Skeletal muscle tissue (tissue), 3 donors: ENCODE measurements at regions not wholly inside any gene's neighbourhood (a gene's known extent, or its start where the extent isn't known, plus 50 kb on each side); places are given as distances from the start of the nearest gene placed in this dataset.
"Not testable (repeated sequence)": the region's sequence is repeated elsewhere in the genome, so short reads cannot be mapped to it uniquely, and the experiment has no call there.

Experiments used
- H3K27ac ChIP-seq: one replicate; pipeline ENCODE4 v1.7.0; 2013; ENCODE audit warnings: mild to moderate bottlenecking, low read depth, low read length, inconsistent platforms
- H3K27me3 ChIP-seq, 3 donors: one replicate each; pipeline ENCODE4 v1.7.0; 2013; ENCODE audit warnings: low read length in 3 of 3; ENCODE audit not compliant: control insufficient read depth in 3 of 3, insufficient read depth in 3 of 3
- H3K36me3 ChIP-seq, 3 donors: one replicate each; pipeline ENCODE4 v1.7.0; 2013; ENCODE audit warnings: low read length in 3 of 3; ENCODE audit not compliant: control insufficient read depth in 3 of 3, insufficient read depth in 3 of 3
- H3K4me1 ChIP-seq, 3 donors: one replicate each; pipeline ENCODE4 v1.7.0; 2013; ENCODE audit warnings: low read length in 3 of 3, mild to moderate bottlenecking in 3 of 3; ENCODE audit not compliant: control insufficient read depth in 3 of 3, insufficient read depth in 3 of 3
- H3K4me3 ChIP-seq, 3 donors: one replicate each; pipeline ENCODE4 v1.7.0; 2013; ENCODE audit warnings: low read length in 3 of 3
- H3K9ac ChIP-seq, 3 donors: one replicate each; pipeline ENCODE4 v1.7.0; 2013; ENCODE audit warnings: low read length in 3 of 3, mild to moderate bottlenecking in 3 of 3, moderate library complexity in 2 of 3, low read depth in 1 of 3
- H3K9me3 ChIP-seq, 3 donors: one replicate each; pipeline ENCODE4 v1.7.0; 2013; ENCODE audit warnings: low read length in 3 of 3; ENCODE audit not compliant: control insufficient read depth in 3 of 3
- donor health status: Osteomylitis.

DNA sequence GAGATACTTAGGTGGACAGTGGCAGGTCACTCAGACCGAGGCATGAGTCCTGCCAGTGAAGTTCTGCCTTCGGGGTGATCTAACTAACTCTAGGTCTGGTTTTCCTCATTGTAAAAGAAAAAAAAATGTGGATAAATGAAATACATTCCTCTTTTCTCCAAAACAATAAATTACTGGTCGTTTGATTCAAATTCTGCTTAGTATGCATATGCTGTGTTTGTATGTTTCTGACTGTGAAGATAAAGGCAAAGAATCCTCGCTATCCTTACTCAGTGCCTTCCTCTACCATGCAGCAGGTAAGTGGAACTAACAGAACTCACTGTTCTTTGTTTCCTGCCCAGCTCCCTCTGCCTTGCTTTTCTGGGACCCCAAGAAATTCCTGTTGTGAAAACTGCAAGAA, 330.1 kb downstream of the SUCLG1 start:
- no peak overlapping the region for H3K9ac ChIP-seq
- no peaks in the 10 kb centered on the region for H3K27me3 ChIP-seq
- H3K27ac ChIP-seq = no peak overlapping the region
- H3K4me3 ChIP-seq = no peak overlapping the region
- no peaks in the 10 kb centered on the region for H3K36me3 ChIP-seq
- H3K9me3 ChIP-seq = no peaks in the 10 kb centered on the region
- no peaks in the 10 kb centered on the region for H3K4me1 ChIP-seq

DNA sequence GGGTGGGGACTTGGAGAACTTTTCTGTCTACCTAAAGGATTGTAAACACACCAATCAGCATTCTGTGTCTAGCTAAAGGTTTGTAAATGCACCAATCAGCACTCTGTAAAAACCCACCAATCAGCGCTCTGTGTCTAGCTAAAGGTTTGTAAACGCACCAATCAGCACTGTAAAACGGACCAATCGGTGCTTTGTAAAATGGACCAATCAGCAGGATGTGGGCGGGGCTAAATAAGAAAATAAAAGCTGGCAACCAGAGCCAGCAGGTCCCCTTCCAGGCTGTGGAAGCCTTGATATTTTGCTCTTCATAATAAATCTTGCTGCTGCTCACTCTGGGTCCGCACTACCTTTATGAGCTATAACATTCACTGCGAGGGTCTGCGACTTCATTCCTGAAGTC, 331.3 kb downstream of the SUCLG1 start:
- not testable (repeated sequence) for H3K9me3 ChIP-seq, H3K27ac ChIP-seq, H3K9ac ChIP-seq, H3K27me3 ChIP-seq, H3K36me3 ChIP-seq, H3K4me3 ChIP-seq, H3K4me1 ChIP-seq

DNA sequence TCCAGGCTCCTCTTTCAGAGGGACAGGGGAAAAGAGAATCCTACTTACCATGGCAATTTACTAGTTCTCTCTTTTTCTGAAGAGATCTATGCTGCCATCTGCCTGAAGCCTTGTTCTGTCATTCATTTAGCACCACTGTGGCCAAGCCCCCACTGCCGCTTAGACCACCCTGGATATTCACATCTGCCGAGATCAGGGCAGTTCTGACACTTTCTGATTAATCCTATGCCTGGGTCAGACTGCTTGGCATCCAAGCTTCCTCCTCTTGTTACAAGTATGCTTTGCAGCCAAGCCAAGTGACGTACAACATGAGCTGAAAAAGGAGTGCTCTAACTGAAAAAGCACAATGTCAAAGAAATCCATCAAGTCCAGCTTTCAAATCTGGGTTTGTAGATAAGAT, 332.6 kb downstream of the SUCLG1 start:
- H3K36me3 ChIP-seq = no peaks in the 10 kb centered on the region
- no peaks in the 10 kb centered on the region for H3K4me1 ChIP-seq
- no peak overlapping the region for H3K9ac ChIP-seq
- H3K4me3 ChIP-seq = no peak overlapping the region
- H3K9me3 ChIP-seq = no peaks in the 10 kb centered on the region
- H3K27me3 ChIP-seq = no peaks in the 10 kb centered on the region
- no peak overlapping the region for H3K27ac ChIP-seq

DNA sequence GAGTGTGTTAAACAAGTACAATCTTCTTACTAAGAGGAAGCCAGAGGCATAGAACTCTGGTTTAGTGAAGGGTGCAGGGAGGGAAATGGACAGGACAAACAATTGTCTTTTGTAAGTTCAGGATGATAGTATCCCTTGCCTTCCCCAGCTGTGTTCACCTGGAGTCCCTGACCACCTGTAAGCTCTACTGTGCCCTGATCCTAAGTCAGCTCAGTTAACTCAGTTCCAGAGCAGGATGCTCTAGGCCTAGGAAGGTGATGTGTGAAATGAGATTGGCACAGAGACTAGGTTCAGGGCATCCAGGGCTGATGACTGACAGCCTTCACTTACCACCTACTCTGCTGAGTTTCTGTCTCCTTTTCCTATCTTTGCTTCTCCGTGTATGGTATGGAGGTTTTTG, 333.0 kb downstream of the SUCLG1 start:
- no peak overlapping the region for H3K4me3 ChIP-seq
- H3K9me3 ChIP-seq = no peaks in the 10 kb centered on the region
- no peak overlapping the region for H3K9ac ChIP-seq

DNA sequence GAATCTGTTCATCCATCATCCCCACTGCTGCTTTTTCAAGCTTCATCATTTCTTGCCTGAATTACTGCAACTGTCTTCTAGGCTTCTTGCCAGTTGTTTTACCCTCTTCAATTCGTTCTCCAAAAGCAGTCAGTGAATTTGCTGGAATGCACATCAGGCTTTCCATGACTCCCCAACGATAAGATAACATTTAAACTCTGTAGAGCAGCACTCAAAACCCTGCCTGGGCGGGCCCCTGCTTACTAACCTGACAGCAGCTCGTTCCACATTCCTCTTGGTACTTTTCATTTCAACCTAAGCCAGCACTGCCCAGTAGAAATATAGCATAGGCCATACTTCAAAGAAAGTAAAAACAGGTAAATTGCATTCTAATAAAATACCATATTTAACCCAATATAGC, 342.9 kb downstream of the SUCLG1 start:
- Histone ChIP-seq H3K36me3 (no peaks in the 10 kb centered on the region), H3K9me3 (peaks cover 0 to 3% (median 3%) of the 10 kb centered on the region in 3 donors), H3K27ac (no peak overlapping the region), H3K9ac (no peak overlapping the region), H3K4me1 (no peaks in the 10 kb centered on the region), H3K4me3 (no peak overlapping the region), H3K27me3 (no peaks in the 10 kb centered on the region)

More for the DNA sequence above, 333.0 kb downstream of the SUCLG1 start:
- Histone ChIP-seq H3K27me3 (no peaks in the 10 kb centered on the region), H3K4me1 (no peaks in the 10 kb centered on the region), H3K27ac (no peak overlapping the region), H3K36me3 (no peaks in the 10 kb centered on the region)

DNA sequence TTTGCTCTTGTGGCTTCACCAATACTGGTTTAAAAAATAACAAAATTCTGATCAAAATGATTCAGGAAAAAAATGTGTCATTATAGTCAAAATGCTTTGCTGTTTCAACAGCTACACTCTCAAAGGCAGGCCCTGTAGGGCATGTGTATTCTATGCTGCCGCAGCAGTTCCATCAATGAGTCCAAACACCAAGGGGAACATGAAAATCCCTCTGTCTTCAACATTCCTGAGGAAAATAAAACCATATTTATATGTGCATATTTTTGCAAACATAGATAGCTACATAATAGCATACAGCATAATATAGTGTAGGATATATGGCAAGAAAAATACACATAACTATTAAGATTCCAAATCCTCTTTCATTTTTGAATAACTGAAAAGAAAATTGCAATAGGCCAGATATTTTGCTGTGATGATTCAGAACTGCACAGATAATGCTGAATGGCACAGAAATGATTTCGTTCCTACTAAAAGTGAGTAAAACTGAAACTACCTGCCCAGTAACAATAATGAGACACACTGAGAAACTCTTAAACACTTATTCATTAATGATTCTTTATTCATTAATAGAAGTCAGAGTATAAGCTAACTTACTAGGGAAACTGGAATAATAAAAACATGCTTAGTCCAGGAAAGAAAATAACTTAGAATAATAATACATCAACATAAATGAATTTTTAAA, 343.8 kb downstream of the SUCLG1 start:
- H3K4me1 ChIP-seq = no peaks in the 10 kb centered on the region
- H3K9ac ChIP-seq = no peak overlapping the region
- H3K4me3 ChIP-seq = no peak overlapping the region

DNA sequence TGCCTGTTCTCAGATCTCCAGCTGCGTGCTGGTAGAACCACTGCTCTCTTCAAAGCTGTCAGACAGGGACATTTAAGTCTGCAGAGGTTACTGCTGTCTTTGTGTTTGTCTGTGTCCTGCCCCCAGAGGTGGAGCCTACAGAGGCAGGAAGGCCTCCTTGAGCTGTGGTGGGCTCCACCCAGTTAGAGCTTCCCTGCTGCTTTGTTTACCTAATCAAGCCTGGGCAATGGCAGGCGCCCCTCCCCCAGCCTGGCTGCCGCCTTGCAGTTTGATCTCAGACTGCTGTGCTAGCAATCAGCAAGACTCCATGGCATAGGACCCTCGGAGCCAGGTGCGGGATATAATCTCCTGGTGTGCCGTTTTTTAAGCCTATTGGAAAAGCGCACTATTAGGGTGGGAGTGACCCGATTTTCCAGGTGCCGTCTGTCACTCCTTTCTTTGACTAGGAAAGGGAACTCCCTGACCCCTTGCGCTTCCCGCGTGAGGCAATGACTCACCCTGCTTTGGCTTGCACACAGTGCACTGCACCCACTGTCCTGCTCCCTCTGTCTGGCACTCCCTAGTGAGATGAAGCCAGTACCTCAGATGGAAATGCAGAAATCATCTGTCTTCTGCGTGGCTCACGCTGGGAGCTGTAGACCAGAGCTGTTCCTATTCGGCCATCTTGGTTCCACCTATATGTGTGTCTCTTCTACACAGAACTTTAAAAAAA, 355.1 kb downstream of the SUCLG1 start:
- not testable (repeated sequence) for H3K27me3 ChIP-seq

More for the DNA sequence above, 343.8 kb downstream of the SUCLG1 start:
- Histone ChIP-seq H3K27me3 (no peaks in the 10 kb centered on the region), H3K27ac (no peak overlapping the region), H3K36me3 (no peaks in the 10 kb centered on the region), H3K9me3 (peaks cover 0 to 3% (median 3%) of the 10 kb centered on the region in 3 donors)

DNA sequence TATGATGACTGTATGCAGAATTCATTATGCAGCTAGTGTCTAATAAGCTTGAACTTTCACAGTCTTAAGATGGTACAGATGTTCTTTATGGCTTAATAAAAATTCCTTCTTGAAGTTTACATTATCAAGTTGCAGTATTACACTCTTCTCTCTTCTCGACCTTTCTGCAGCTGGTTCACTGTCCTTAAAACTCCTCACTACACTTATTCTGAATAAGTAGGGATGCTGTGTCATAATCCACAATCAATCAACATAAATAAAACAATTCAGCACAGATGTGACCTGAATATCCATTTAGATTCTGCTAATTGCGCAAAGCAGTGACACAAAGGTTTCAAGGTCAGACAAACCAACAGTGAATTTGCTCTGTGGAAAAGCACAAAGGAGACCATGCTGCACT, 356.8 kb downstream of the SUCLG1 start:
- H3K36me3 ChIP-seq = no peaks in the 10 kb centered on the region
- H3K9me3 ChIP-seq = no peaks in the 10 kb centered on the region
- no peaks in the 10 kb centered on the region for H3K4me1 ChIP-seq
- no peak overlapping the region for H3K4me3 ChIP-seq
- H3K27me3 ChIP-seq = no peaks in the 10 kb centered on the region
- H3K9ac ChIP-seq = no peak overlapping the region
- no peak overlapping the region for H3K27ac ChIP-seq

More for the DNA sequence above, 355.1 kb downstream of the SUCLG1 start:
- H3K9ac ChIP-seq, H3K4me3 ChIP-seq, H3K9me3 ChIP-seq, H3K4me1 ChIP-seq, H3K36me3 ChIP-seq, H3K27ac ChIP-seq: not testable (repeated sequence)

DNA sequence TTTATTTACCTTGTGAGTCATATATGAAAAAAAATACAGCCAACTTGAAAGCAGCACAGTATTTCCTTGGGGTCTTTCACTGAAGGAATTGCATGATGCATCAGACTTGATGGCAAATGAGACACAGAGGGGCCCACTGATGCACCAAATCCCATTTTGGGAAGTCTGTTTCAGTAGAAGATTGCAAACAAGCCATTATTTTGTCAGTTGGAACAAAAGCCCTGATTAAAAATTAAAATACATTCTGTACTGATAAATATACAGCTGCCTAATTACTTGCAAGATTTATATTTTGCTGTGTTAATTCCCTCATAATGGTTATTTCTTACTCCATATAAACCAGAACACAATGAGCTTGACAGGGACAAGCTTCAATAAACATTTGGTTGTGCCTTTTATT, 370.4 kb downstream of the SUCLG1 start:
- Histone ChIP-seq H3K27me3 (no peaks in the 10 kb centered on the region), H3K27ac (no peak overlapping the region), H3K4me3 (no peak overlapping the region), H3K9me3 (no peaks in the 10 kb centered on the region), H3K4me1 (no peaks in the 10 kb centered on the region), H3K9ac (no peak overlapping the region), H3K36me3 (no peaks in the 10 kb centered on the region)

DNA sequence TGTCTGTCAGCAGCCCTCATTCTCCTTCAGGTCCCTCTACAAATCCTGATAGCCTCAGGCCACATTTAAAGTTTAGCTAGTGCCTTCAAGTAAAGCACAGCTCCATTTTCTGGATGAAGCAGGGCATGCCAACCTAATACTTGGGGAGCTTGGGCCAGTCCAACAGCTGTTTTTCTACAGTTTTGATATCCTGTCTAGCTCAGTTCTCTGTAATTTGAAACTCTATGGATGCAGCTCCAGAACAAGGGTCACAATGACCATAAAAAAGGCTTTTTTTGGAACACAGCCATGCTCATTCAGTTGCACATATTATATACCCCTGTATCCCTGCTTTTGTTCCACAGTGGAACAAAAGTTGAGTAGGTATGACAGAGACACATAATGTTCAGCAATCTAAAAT, 373.5 kb downstream of the SUCLG1 start:
- no peak overlapping the region for H3K9ac ChIP-seq
- no peaks in the 10 kb centered on the region for H3K4me1 ChIP-seq
- no peaks in the 10 kb centered on the region for H3K9me3 ChIP-seq
- no peak overlapping the region for H3K4me3 ChIP-seq
- no peaks in the 10 kb centered on the region for H3K27me3 ChIP-seq
- no peak overlapping the region for H3K27ac ChIP-seq
- H3K36me3 ChIP-seq = no peaks in the 10 kb centered on the region
